ENCODE measurements at regions not wholly inside any gene's neighbourhood (a gene's known extent, or its start where the extent isn't known, plus 50 kb on each side); places are given as distances from the start of the nearest gene placed in this dataset.

DNA sequence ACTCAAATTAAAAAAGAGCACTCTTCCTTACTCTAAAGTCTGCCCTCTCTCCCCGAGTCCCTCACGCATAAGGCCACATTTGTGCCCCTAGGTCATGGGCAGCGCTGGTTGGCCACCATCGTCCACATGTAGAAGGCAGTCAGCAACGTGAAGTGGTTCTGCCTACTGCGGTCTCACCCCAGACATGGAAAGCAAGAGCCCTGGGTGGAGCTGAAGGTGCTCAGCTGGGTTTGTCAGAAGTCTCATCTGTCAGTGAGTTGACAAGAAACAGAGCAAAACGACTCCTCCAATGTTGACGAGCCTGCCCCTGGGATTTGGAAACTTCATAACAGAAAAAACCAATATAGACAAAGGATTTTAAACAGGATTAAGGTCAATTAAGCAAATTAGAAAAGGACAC, 192.3 kb upstream of the PRSS58 start:
- TF ChIP-seq, protein P1, sequence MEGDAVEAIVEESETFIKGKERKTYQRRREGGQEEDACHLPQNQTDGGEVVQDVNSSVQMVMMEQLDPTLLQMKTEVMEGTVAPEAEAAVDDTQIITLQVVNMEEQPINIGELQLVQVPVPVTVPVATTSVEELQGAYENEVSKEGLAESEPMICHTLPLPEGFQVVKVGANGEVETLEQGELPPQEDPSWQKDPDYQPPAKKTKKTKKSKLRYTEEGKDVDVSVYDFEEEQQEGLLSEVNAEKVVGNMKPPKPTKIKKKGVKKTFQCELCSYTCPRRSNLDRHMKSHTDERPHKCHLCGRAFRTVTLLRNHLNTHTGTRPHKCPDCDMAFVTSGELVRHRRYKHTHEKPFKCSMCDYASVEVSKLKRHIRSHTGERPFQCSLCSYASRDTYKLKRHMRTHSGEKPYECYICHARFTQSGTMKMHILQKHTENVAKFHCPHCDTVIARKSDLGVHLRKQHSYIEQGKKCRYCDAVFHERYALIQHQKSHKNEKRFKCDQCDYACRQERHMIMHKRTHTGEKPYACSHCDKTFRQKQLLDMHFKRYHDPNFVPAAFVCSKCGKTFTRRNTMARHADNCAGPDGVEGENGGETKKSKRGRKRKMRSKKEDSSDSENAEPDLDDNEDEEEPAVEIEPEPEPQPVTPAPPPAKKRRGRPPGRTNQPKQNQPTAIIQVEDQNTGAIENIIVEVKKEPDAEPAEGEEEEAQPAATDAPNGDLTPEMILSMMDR (IDR thresholded peaks at IDR 0.05): no peak
- no peak for TF ChIP-seq ZFX (IDR thresholded peaks at IDR 0.05; ENCODE audit: borderline replicate concordance)

Measured in 22Rv1 (cell line).